Superior temporal gyrus (tissue), 1 donor: ENCODE measurements at regions not wholly inside any gene's neighbourhood (a gene's known extent, or its start where the extent isn't known, plus 50 kb on each side); places are given as distances from the start of the nearest gene placed in this dataset.
"Not testable (repeated sequence)": the region's sequence is repeated elsewhere in the genome, so short reads cannot be mapped to it uniquely, and the experiment has no call there.

Experiments used
- DNase-seq: peaks from one replicate; pipeline ENCODE4 v3.0.0-alpha.2; 2016; ENCODE audit errors: extremely low spot score

- no peak for DNase-seq
Measured at GRCh38 chr6:167408235-167408869, 83.5 kb downstream of the TTLL2 start.

- DNase-seq, result no peak
Measured at GRCh38 chr6:167409079-167409478, 84.2 kb downstream of the TTLL2 start.

GRCh38 chr6:167409694-167410093 is 84.8 kb downstream of the TTLL2 start:
- no peak for DNase-seq

GRCh38 chr6:167410462-167410861 is 85.6 kb downstream of the TTLL2 start:
- no peak for DNase-seq

- no peak for DNase-seq
Measured at GRCh38 chr6:167412506-167412905, 87.6 kb downstream of the TTLL2 start.

GRCh38 chr6:167415441-167415961 is 90.6 kb downstream of the TTLL2 start:
- DNase-seq, result no peak

GRCh38 chr6:167416676-167417430 is 92.0 kb downstream of the TTLL2 start:
- DNase-seq, result no peak

GRCh38 chr6:167420177-167420576 is 95.3 kb downstream of the TTLL2 start:
- DNase-seq, result no peak

- no peak for DNase-seq
Measured at GRCh38 chr6:167420858-167421766, 96.2 kb downstream of the TTLL2 start.

- DNase-seq, result not testable (repeated sequence)
Measured at GRCh38 chr6:167421944-167422343, 97.1 kb downstream of the TTLL2 start.

GRCh38 chr6:167422934-167423333 is 98.0 kb downstream of the TTLL2 start:
- no peak for DNase-seq

GRCh38 chr6:167424060-167424673 is 99.3 kb downstream of the TTLL2 start:
- DNase-seq, result no peak

GRCh38 chr6:167424700-167425099 is 99.8 kb downstream of the TTLL2 start:
- DNase-seq, result no peak

GRCh38 chr6:167426084-167426483 is 101.2 kb downstream of the TTLL2 start:
- no peak for DNase-seq

GRCh38 chr6:167426651-167427050 is 101.8 kb downstream of the TTLL2 start:
- no peak for DNase-seq

GRCh38 chr6:167428664-167429333 is 103.9 kb downstream of the TTLL2 start:
- DNase-seq, result peak; percentile 53

GRCh38 chr6:167429353-167429752 is 104.5 kb downstream of the TTLL2 start:
- no peak for DNase-seq

GRCh38 chr6:167435209-167435728 is 110.4 kb downstream of the TTLL2 start:
- no peak for DNase-seq

GRCh38 chr6:167437888-167438484 is 113.1 kb downstream of the TTLL2 start:
- no peak for DNase-seq

GRCh38 chr6:167441715-167442206 is 116.9 kb downstream of the TTLL2 start:
- no peak for DNase-seq
